ENCODE measurements at regions not wholly inside any gene's neighbourhood (a gene's known extent, or its start where the extent isn't known, plus 50 kb on each side); places are given as distances from the start of the nearest gene placed in this dataset.

- TF ChIP-seq EZH2 (IDR thresholded peaks at IDR 0.05; ENCODE audit: borderline replicate concordance) (no peak), EZH2phosphoT487 (IDR thresholded peaks at IDR 0.05; ENCODE audit: low read depth, severe bottlenecking, unreplicated experiment) (no peak)
Measured at GRCh38 chr11:80204021-80204420, 763.2 kb upstream of the TENM4 start.
